GOT3 (cell line): ENCODE measurements at regions not wholly inside any gene's neighbourhood (a gene's known extent, or its start where the extent isn't known, plus 50 kb on each side); places are given as distances from the start of the nearest gene placed in this dataset.
"Not testable (repeated sequence)": the region's sequence is repeated elsewhere in the genome, so short reads cannot be mapped to it uniquely, and the experiment has no call there.

Source experiments
- DNase-seq: peaks from one replicate; lab custom pipeline; 2025; ENCODE audit warnings: mixed read lengths; lab: John Stamatoyannopoulos, UW

DNA sequence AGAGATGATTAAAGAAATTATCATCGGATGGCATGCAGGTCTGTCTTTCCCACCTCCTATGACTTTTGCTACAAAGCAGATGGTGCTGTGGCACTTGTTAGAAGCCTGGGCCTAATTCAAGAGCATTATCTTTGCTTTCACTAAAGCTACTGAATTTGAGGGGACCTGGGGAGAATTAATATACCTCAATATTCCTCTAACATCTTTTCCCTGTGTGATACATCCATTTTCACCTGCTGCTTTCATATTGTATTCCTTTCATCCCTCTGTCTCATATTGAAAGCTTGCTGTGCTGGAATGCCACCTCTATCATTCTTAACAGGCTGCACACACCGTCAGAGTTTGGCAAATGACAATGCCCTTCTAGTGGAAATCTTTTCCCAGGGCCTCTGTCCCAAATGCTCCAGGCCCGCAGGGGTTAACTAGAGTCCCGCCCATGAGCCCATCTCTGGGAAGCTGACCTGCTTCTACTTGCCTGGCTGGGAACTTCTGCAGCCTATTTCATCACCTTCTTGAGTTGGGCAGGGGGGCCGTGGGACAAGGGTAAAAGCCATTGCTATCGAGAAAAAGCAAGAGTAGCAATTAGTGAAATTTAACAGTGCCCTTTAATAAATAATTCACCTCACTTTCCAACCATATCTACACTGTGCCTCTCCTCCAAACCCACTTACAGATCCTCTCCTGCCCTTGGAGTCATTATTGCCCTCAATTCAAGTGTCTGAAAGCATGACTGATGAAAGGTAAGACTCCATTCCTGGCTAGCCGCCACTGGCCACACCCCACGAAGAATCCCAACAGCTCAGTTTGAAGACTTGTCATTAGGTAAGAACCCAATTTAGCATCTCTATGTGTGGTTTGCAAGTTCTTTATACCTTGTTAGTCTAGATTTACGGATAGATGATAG is 126.7 kb upstream of the BTG1 start:
- no peak for DNase-seq

DNA sequence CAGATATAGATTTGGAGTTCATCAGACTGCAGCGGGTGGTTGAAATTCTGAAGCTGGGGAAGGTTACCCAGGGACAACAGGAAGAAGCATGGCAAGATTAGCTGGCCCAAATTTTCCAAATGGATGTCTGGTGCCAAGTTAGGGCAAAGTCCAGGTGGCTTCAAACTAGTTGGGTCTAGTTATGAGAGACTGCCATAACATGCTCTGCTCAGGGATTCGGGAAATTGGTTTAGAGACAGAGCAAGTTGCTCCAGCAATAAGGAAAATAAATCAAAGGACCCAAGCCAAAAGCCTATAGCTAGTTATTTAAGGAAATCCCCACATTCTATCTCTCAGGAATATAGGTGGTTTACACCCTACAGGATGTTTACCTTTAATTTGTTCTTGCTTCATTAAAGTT is 125.7 kb upstream of the BTG1 start:
- DNase-seq: no peak

DNA sequence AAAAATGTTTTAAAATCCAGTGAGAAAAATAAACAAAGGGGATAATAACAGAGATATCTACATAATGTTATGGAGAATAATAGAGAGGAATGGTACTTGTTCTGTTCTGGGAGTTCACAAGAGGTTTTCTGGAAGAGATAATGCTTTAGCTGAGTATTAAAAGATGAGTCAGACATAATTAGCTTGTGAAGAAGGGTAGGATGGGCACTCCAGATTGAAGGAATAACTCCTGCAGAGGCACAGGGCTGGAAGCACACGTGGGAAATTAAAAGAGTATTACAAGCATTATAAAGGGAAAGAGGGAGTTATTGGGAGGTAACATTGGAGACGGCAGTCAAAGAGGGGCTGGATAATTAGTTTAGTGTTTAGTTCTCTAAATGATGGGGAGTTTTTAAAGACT is 124.9 kb upstream of the BTG1 start:
- DNase-seq: no peak

DNA sequence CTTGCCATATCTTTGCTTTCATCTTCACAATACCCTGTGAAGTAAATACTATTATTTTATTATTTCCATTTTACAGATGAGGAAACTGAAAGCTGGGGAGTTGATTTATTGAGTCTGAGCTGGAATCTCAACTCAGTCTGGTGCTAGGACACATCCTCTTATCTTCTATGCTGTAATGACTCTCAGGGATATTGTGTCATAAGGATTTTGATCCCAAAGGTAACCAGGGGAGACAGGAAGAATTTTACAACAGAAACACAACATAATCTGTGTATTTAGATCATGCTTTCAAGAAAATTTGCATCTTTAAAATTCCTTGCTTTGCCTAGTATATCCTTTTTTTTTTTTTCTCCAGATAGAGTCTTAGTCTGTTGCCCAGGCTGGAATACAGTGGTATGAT is 123.3 kb upstream of the BTG1 start:
- no peak for DNase-seq

DNA sequence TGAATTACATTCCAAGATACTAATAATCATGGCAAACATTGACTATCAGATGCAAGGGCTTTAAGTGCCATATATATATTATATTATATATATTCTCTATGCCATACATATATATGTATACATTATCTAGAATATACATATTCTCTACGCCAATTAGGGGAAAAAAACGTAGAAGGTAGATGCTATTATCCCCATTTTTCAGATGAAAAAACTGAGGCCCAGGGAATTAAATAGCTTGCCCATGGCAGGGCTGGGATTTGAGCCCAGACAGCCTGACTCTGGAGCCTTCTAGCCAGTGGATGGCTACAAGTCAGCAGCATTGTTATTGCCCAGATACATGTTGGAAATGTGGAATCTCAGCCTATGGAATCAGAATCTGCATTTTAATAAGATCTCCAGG is 116.0 kb upstream of the BTG1 start:
- no peak for DNase-seq

DNA sequence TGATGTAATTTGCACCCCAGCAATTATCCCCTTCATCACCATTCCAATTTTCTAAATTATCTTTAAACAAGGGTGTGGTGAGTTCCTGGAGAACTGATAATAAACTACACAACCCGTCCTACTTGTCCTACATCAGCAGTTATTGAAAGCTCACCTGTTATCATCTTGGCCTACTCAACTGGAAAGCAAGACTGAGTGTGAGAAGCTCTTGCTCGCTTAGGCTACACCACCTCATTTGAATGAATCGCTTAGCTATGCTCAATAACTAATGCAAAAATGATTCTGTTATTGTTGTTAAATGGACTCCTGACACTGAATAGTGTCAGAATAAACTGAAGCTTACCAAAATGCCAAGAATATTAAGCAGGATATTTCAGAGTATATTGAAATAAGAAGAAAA is 115.4 kb upstream of the BTG1 start:
- DNase-seq: no peak

DNA sequence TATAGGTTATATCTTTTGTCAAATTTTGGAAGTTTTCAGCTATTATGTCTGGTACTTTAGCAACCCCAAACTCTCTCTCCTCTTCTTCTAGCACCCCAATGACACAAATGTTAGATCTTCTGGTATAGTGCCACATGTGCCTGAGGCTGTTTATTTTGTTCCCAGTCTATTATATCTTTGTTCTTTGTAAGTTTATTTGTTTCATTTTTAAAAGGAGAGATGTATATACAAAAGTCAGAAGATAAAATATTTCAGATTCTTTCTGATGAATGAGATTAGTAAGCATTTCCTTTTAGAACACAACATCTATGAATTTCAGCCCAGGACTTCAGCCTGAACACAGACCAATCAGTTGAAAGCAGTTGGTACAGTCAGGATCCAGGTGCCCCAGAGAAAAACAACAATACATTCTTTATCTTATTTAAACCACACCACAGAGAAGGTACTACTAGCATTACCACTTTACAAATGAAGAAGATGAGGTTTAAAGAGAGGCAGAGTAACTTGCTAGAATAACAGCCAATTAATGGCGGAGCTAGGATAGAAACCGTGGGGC is 114.1 kb upstream of the BTG1 start:
- DNase-seq: no peak

DNA sequence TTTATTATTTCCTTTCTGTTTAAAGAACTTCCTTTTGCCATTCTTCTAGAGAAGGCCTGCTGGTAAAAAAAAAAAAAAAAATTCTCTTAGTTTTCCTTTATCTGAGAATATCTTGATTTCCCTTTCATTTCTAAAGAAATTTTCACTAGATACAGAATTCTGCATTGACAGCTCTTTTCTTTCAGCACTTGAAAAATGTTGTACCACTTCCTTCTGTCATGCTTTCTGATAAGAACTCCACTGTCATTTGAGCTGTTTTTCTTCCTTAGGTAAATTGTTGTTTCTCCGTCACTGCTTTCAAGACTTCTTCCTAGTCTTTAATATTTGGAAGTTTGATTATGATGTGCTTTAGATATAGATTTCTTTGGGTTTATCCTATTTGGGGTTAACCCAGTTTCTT is 113.6 kb upstream of the BTG1 start:
- DNase-seq: no peak

DNA sequence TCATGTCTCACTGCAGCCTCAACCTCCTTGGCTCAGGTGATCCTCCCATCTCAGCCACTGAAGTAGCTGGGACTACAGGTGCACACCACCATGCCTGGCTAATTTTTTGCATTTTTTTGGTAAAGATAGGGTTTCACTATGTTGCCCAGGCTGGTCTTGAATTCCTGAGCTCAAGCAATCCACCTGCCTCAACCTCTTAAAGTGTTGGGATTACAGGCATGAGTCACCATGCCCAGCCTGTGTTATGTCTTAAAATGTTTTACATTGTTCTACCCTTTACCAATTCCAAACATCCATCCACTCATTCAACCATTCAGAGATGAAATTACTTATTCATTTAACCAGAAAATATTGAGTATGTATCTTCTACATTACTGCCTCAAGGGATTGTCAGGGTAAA is 111.6 kb upstream of the BTG1 start:
- no peak for DNase-seq

DNA sequence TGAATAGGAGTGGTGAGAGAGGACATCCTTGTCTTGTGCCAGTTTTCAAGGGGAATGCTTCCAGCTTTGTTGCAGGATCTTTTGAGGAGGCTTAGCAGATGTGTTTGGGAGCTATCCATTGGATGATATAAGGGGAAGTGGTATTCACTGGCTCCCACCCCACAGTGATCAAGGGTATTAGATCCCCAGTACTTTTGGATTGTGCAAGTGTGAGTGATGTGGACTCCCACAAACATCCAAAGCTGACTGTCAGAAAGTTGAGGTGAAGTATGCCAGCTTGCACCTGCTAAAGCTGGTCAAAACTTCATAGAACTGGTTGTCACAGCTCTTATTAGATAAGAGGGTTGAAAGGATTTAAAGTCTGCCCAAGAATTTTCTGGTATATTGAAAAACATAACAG is 110.1 kb upstream of the BTG1 start:
- no peak for DNase-seq

DNA sequence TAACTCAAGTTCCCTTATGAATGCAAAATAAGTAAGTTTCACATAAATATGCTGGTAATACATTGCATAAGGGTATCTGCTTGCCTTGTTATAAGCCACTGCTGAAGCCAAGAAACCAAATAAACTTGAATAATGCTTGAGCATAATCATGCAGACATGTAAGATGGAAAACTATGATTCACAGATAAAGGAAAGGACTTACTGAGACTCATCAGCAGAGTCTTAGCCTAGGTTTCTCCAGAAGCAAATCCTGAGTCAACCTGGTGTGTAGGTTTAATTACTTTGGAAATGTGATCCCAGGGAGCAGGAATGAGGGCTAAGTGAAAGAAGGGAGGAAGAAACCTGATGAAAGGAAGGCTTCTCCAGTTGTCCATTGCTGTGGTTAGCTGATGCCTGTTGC is 107.7 kb upstream of the BTG1 start:
- no peak for DNase-seq

DNA sequence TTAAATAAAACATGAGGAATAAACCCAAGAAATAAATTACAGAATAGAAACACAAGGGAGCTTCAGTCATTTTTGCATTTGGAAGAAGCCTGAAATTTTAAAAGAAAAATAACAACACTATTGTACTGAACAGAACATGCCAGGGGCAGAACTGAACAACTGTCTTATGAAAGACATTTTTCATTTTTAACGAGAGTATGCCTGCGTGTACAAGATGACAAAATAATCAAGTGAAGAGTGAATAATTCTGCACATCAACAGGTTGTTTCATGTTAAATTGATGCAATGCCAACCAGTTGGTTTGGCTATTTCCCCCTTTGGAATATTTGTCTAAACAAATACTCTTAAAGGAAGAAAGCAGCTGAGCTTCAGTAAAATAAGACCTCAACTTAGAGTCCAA is 103.3 kb upstream of the BTG1 start:
- DNase-seq: no peak

DNA sequence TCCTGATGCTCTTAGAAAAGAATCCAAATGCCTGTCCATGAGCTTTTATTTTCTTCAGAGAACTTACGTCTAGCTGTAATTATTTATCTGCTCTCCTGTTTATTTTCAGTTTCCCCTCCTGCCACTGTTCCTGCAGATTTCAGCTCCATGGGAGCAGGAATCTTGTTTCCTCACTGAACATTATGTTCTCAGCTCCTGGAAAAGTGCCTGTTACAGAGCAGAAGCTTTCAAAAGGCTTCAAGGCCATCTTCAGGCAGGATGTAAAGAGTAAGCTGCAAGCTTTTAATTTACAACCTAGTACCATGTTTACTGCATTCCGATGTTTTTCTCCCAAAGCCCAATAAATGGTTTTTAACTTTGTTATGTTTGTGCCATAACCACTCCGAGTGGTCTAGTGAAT is 98.4 kb upstream of the BTG1 start:
- DNase-seq: no peak

DNA sequence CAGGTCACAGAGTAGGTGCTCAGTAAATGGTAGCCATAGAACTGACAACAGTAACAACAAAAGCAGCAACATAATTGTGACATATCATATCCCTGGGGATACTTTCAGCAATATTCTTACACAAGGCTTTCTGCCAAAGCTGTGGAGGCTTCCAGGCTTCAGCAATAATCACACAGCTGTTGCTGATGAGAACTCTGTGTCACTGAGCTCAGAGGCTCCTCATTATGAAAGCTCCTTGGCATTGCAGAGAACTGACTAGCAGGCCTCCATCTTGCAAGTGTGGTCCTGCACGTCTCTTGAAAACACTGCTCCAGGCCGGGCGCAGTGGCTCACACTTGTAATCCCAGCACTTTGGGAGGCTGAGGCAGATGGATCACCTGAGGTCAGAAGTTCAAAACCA is 97.3 kb upstream of the BTG1 start:
- no peak for DNase-seq

DNA sequence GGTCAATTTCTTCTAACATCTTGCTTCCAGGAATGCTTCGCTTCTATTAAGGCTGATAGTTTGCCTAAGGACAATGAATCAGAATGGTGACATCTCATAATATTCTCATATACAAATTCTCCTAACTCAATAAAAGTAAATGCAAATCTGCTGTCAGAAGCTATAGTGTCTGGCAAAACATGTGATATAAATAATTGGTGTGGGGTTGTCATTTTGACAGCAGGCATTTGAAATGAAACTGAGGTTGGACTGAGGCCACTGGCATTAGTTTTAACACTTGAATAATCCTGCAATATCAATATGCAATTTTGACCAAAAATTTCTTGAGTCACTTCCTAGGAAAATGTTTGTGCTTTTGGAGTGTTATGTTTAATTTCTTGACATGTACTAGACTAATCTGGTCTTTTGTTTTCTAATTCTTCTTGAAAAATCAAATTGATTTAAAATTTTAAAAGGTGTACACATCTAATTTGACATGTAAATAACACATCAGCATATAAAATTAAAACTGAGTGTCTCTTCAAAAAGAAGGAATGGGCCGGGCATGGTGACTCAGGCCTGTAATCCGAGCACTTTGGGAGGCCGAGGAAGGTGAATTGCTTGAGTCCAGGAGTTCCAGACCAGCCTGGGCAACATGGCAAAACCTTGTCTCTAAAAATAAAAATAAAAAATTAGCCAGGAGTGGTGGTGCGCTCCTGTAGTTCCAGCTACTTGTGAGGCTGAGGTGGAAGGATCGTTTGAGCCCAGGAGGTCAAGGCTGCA is 92.3 kb upstream of the BTG1 start:
- no peak for DNase-seq

DNA sequence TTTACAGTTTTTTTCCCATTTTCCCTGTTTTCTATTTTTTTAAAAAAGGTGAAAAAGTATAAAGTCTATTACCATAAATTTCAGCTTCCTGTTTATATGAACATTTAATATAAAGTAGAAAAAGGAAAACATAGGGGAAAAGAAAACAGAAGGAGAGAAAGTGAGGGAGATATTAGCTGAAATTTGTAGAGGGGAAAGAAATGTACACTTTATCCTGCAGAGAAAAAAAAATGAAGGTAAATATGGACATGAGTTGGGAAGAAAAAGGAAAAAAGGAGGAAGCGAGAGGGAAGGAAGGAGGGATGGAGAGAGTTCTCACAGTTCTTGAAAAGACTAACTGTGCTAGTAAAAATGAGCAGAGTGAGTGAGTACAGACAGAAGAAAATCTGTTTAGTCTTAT is 91.6 kb upstream of the BTG1 start:
- DNase-seq: no peak

DNA sequence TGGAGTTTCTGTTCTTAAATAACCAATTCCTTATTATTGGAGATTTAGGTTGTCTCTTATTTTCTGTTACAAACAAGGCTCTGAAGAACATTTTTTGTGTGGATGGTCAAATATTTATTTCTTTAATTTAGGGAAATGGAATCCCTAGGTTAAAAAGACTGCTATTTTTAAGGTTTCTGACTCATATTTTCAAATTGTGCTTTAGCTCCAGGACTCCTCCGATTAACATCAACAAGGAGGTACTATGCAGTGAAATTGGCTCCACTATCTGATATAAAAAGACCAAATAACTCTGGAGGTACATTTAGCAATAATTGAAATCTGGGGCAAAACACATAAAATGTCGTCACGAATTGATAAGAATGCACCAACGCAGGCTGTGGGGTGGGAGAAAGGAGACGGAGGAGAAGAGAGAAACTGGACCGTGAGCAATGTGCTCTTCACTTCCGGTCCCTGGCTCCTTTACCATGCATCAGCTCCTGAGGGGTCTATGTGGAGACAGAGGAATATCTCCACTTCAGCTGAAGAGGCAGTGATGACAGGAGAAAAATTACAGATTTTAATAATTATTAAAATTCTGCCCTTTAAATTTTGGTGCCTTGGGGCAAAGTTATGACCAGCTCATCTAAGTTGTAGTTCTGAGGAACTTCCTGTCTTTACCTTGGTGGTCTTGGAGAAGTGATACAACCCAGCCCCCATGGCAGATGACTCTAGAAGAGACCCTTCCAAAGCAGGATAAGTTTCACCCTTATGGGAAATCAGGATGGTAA is 90.2 kb upstream of the BTG1 start:
- DNase-seq: no peak

DNA sequence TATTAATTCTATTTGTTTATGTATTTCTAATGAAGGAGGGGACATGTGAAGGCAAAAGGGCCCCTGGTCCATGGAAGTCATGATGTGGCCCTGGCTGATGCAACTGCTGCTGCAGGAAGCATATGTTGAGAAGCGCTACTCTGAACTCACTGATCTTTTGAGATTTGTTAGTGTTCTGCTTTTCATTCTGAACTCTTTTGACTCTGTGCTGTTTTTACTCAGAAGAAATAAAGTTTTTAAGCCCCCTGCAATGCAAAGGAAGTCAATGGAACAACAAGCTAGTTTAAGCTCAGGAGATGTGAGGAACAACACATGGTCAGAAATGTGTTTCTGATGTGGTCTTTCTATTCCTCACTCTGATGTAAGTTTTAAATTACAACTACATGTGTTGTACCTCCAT is 88.9 kb upstream of the BTG1 start:
- no peak for DNase-seq

DNA sequence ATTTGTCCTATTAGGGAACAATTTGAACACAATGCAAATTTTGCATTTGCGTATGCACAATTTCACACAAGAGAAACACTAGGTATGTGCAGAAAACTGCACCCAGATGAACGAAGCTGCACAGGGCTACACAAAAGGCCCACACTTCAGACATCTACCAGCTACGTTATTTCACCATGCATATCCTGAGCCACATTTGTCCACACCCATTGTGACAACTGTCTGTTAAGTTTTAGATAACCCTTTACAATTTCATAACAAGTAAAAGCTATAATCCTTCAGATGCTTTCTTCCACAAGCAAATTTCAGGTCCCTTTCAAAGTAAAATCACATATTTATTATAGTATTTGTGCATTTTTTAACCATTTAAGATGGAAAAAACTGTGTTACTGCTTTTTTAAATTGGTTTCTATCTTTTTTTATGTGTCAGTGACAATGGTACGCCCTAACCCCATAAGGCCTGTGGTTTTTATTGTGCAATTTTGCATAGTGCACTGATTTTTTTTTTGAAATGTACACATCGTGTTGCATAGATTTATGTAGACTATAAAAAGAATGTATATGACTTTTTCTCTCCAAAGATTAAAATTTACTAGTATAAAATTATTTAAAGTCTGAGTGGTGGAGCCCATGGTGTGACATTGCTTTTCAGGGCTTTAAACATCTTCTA is 87.8 kb upstream of the BTG1 start:
- DNase-seq: no peak

DNA sequence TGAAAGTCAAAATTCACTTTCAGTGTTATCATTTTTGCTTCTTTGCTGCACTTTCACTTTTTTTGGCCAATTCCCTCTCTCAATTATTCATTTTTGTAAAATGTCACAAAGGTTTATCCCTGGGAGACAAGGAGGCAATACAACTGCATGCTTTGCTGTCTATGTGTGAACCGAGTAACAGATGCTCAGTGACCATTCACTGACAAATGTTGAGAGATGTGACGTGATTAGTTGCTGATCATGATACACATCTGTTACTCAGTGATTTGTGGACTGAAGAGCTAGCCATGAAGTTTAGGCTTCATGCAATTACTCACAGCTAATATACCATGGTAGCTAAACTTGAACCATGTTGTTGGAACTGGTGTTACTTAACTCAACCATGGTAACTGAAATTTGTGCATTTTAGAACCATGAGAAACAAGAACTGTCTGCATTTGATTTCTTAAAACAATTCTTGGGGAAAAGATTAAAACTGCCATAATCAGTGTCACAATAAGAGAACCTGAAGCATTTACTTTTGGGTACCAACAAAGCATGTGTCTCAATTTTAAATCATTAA is 86.8 kb upstream of the BTG1 start:
- DNase-seq: not testable (repeated sequence)

DNA sequence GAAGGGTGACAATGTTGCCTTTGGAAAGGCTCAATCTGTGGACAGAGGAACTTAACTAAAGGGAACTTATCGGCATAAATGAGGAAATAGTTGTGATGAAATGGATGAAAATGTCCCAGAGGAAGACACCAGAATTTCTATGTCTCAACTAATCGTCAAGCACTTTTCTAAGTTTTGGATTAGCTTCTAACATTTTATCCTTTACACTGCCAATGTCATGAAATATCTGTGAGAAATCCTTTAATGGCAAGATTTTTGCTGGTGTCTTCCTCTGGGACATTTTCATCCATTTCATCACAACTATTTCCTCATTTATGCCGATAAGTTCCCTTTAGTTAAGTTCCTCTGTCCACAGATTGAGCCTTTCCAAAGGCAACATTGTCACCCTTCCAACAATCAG is 86.3 kb upstream of the BTG1 start:
- not testable (repeated sequence) for DNase-seq

DNA sequence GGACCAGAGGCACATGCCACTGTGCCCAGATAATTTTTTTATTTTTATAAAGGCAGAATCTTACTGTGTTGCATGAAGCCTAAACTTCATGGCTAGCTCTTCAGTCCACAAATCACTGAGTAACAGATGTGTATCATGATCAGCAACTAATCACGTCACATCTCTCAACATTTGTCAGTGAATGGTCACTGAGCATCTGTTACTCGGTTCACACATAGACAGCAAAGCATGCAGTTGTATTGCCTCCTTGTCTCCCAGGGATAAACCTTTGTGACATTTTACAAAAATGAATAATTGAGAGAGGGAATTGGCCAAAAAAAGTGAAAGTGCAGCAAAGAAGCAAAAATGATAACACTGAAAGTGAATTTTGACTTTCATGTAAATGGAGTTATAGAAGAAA is 85.9 kb upstream of the BTG1 start:
- not testable (repeated sequence) for DNase-seq
